Activated CD8-positive, alpha-beta memory T cell treated with anti-CD3 and anti-CD28 coated beads, Interleukin-2, amount 50 U/mL, for 1 hour (primary cell): ENCODE measurements at regions not wholly inside any gene's neighbourhood (a gene's known extent, or its start where the extent isn't known, plus 50 kb on each side); places are given as distances from the start of the nearest gene placed in this dataset.
"Not testable (repeated sequence)": the region's sequence is repeated elsewhere in the genome, so short reads cannot be mapped to it uniquely, and the experiment has no call there.

Experiments
- DNase-seq: peaks from one replicate; pipeline ENCODE4 v3.0.0-alpha.2; 2020; ENCODE audit errors: extremely low read depth

GRCh38 chr16:72596373-72596772 lies 424.4 kb upstream of the PMFBP1 start:
- no peak for DNase-seq

- DNase-seq, result no peak
These were observed 418.4 kb upstream of the PMFBP1 start for GRCh38 chr16:72590151-72590937.

GRCh38 chr16:72588551-72588950 lies 416.6 kb upstream of the PMFBP1 start:
- no peak for DNase-seq

- not testable (repeated sequence) for DNase-seq
These were observed 406.1 kb upstream of the PMFBP1 start for GRCh38 chr16:72578061-72578460.

- DNase-seq, result no peak
These were observed 404.2 kb upstream of the PMFBP1 start for GRCh38 chr16:72576189-72576588.

GRCh38 chr16:72569677-72570076 lies 397.7 kb upstream of the PMFBP1 start:
- no peak for DNase-seq

- DNase-seq, result no peak
These were observed 396.5 kb upstream of the PMFBP1 start for GRCh38 chr16:72568502-72568901.

- no peak for DNase-seq
These were observed 394.2 kb upstream of the PMFBP1 start for GRCh38 chr16:72566174-72566573.

GRCh38 chr16:72565106-72565505 lies 393.2 kb upstream of the PMFBP1 start:
- no peak for DNase-seq

GRCh38 chr16:72560617-72561016 lies 388.7 kb upstream of the PMFBP1 start:
- no peak for DNase-seq

- no peak for DNase-seq
These were observed 386.5 kb upstream of the PMFBP1 start for GRCh38 chr16:72558501-72558900.

- no peak for DNase-seq
These were observed 383.0 kb upstream of the PMFBP1 start for GRCh38 chr16:72554935-72555334.

- DNase-seq, result no peak
These were observed 380.7 kb upstream of the PMFBP1 start for GRCh38 chr16:72552654-72553053.

GRCh38 chr16:72551649-72552048 lies 379.7 kb upstream of the PMFBP1 start:
- no peak for DNase-seq

GRCh38 chr16:72549878-72550277 lies 377.9 kb upstream of the PMFBP1 start:
- no peak for DNase-seq

- DNase-seq, result no peak
These were observed 370.1 kb upstream of the PMFBP1 start for GRCh38 chr16:72542102-72542501.

- no peak for DNase-seq
These were observed 365.7 kb upstream of the PMFBP1 start for GRCh38 chr16:72537664-72538063.

- DNase-seq, result no peak
These were observed 364.9 kb upstream of the PMFBP1 start for GRCh38 chr16:72536723-72537435.

- DNase-seq, result no peak
These were observed 361.0 kb upstream of the PMFBP1 start for GRCh38 chr16:72532906-72533410.

- DNase-seq, result no peak
These were observed 358.5 kb upstream of the PMFBP1 start for GRCh38 chr16:72530434-72530833.

GRCh38 chr16:72523087-72523486 lies 351.1 kb upstream of the PMFBP1 start:
- DNase-seq, result no peak

GRCh38 chr16:72517154-72517553 lies 345.2 kb upstream of the PMFBP1 start:
- no peak for DNase-seq

GRCh38 chr16:72511171-72511570 lies 339.2 kb upstream of the PMFBP1 start:
- DNase-seq, result no peak
